ENCODE measurements at regions not wholly inside any gene's neighbourhood (a gene's known extent, or its start where the extent isn't known, plus 50 kb on each side); places are given as distances from the start of the nearest gene placed in this dataset.

GRCh38 chr10:83713423-83713822 is 425.9 kb upstream of the GHITM start:
- TF ChIP-seq, protein P1, sequence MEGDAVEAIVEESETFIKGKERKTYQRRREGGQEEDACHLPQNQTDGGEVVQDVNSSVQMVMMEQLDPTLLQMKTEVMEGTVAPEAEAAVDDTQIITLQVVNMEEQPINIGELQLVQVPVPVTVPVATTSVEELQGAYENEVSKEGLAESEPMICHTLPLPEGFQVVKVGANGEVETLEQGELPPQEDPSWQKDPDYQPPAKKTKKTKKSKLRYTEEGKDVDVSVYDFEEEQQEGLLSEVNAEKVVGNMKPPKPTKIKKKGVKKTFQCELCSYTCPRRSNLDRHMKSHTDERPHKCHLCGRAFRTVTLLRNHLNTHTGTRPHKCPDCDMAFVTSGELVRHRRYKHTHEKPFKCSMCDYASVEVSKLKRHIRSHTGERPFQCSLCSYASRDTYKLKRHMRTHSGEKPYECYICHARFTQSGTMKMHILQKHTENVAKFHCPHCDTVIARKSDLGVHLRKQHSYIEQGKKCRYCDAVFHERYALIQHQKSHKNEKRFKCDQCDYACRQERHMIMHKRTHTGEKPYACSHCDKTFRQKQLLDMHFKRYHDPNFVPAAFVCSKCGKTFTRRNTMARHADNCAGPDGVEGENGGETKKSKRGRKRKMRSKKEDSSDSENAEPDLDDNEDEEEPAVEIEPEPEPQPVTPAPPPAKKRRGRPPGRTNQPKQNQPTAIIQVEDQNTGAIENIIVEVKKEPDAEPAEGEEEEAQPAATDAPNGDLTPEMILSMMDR (IDR thresholded peaks at IDR 0.05; ENCODE audit: control extremely low read depth, extremely low read depth, low read depth, missing control alignments) = no peak
- POLR2A ChIA-PET = no interaction called here
- DNase-seq (ENCODE audit: extremely low spot score) = no peak
- CTCF ChIA-PET = no interaction called here

GRCh38 chr10:83723080-83723479 is 416.2 kb upstream of the GHITM start:
- no peak for DNase-seq (ENCODE audit: extremely low spot score)
- CTCF ChIA-PET = interaction anchor here (1.1 to 1.3 kb wide), 2 partner anchors 18 to 107 kb away, joined by 3 read pairs; no protein-coding TSS in a partner anchor
- TF ChIP-seq, protein P1 (IDR thresholded peaks at IDR 0.05; ENCODE audit: control extremely low read depth, extremely low read depth, low read depth, missing control alignments) = no peak
- POLR2A ChIA-PET = no interaction called here

DNA sequence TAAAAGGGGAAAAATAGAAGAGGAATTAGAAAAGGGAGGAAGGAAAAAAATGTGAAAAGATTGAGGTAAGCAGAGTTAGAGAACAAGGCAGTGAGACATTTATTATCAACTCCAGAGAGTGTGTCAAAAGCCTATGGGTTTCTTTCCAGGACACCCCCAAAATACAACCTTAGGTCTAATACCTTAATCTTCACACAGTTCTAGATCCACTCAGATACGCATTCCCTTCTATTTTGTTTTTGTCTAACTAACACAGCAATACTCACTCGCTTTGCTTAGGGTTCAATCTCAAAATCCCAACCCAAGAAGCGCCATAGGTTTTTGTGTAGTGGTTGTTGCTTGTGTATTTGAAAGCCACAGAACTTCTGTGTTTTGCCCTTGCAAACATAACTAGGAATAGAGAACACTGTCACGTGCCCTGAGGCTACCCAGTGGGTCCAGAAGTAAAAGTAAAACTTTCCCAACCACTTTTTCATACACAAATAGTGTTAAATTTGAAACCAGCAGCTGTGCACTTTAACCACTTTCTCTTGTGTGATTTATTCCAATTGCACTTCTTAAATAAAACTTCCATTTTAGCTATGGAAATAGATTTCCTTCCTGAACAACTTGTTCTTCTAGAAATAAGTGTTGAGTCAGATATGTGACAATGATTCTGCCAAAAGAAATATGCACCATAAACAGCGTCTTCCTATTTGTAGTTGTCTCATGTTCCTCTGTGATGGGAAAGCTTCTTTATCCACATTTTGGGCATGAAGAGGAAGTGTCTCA is 414.7 kb upstream of the GHITM start:
- peak; percentile 6 for DNase-seq (ENCODE audit: extremely low spot score)
- CTCF ChIA-PET = interaction anchor here (0.9 kb wide), 1 partner anchor 281 kb away, joined by 3 read pairs; no protein-coding TSS in a partner anchor

GRCh38 chr10:83725567-83725966 is 413.7 kb upstream of the GHITM start:
- DNase-seq (ENCODE audit: extremely low spot score) = no peak
- ChIA-PET POLR2A (no interaction called here), CTCF (no interaction called here)
- TF ChIP-seq, protein P1 (IDR thresholded peaks at IDR 0.05; ENCODE audit: control extremely low read depth, extremely low read depth, low read depth, missing control alignments) = no peak

More for the DNA sequence above, 414.7 kb upstream of the GHITM start:
- TF ChIP-seq, protein P1 (IDR thresholded peaks at IDR 0.05; ENCODE audit: control extremely low read depth, extremely low read depth, low read depth, missing control alignments) = no peak
- POLR2A ChIA-PET = no interaction called here

DNA sequence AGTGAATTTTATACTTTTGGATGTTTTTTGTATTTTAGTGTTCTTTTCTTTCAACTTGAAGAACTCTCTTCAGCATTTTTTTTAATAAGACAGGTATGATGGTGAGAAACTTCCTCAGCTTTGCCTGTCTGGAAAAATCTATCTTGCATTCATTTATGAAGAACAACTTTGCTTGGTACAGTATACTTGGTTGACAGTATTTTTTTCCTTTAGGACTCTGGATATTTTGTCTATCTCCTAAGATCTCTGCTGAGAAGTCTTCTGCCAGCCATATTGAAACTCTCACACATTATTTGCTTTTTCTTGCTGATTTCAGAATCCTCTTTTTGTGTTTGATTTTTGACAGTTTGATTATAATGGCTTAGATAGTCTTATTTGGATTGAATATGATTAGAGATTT is 405.0 kb upstream of the GHITM start:
- TF ChIP-seq, protein P1 (IDR thresholded peaks at IDR 0.05; ENCODE audit: control extremely low read depth, extremely low read depth, low read depth, missing control alignments) = no peak
- POLR2A ChIA-PET = no interaction called here

DNA sequence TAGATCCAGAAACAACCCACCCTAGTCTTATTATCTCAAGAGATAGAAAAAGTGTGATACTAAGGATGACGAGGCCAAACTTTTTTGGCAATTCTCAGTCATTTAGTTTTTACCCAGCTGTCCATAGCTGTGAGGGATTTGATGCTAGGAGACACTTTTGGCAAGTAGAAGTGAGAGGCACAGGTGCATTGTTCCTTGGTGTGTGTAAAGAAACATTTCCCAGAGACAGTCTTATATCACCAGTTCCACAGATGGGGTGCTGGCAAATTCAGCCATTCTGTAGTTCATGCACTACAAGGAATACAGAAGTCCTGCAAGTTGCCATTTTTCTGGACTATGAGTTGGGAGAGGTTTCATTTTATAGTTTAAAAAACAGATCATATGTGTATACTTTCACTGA is 403.3 kb upstream of the GHITM start:
- DNase-seq (ENCODE audit: extremely low spot score) = no peak
- TF ChIP-seq, protein P1 (IDR thresholded peaks at IDR 0.05; ENCODE audit: control extremely low read depth, extremely low read depth, low read depth, missing control alignments) = no peak
- CTCF ChIA-PET = interaction anchor here (1.0 to 1.5 kb wide), 2 partner anchors 29 to 853 kb away, joined by 3 to 4 read pairs; no protein-coding TSS in a partner anchor
- POLR2A ChIA-PET = no interaction called here

More for the DNA sequence above, 405.0 kb upstream of the GHITM start:
- DNase-seq (ENCODE audit: extremely low spot score) = no peak
- CTCF ChIA-PET = no interaction called here

Measured in GM10248 (cell line).